Middle frontal gyrus (tissue), 1 donor: ENCODE measurements at regions not wholly inside any gene's neighbourhood (a gene's known extent, or its start where the extent isn't known, plus 50 kb on each side); places are given as distances from the start of the nearest gene placed in this dataset.
"Not testable (repeated sequence)": the region's sequence is repeated elsewhere in the genome, so short reads cannot be mapped to it uniquely, and the experiment has no call there.

ENCODE experiments used
- DNase-seq: peaks from one replicate; pipeline ENCODE4 v3.0.0-alpha.2; 2015; ENCODE audit warnings: low spot score; ENCODE audit errors: extremely low spot score

DNA sequence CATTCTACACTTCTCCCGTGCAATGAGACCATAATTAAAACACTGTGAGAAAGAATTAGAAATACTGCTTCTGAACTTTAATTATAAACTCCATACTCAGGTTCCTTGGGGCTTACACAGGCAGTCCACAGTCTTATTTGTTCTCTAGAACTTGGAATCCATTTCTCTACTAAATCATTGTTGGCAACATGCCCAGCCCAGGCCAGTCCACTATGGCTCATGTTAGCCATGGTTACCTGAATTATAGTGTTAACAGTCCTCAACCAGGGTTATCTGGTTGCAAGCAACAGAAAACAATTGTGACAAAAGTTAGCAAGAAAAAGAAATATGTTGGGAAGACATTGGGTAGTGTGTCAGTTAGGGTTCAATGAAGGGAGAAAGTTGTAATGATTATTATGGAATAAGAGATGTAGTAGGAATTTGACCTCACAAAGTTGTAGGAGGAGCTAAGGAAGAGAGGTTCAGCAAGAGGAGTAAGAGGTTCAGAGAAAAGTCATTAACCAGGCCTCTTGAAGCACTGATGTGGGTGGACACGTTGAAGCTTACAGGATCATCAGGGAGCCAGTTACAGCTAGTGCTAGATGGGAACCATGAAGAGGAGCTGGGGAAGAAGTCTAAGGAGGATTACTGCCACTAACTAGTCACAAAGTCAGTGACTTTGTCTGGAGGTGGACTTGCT lies 120.2 kb upstream of the ADRA1D start:
- no peak for DNase-seq

- DNase-seq = no peak
Observed at GRCh38 chr20:4366076-4366475, 117.0 kb upstream of the ADRA1D start.

GRCh38 chr20:4358552-4358951 lies 109.5 kb upstream of the ADRA1D start:
- DNase-seq = no peak

DNA sequence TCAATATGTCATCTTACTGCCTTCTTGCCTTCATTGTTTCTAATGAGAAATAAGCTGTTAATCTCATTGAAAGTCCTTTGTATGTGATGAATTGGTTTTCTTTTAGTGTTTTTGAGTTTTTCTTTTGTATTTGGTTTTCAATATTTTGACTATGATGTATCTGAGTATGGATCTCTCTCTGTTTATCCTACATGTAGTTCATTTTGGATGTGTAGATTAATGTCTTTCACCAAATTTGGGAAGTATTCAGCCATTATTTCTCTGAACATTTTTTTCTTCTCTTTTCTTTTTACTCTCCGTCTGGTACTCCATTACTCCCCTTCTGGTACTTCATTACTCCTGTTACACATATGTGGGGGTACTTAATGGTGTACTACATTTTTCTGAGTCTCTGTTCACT lies 103.3 kb upstream of the ADRA1D start:
- no peak for DNase-seq

DNA sequence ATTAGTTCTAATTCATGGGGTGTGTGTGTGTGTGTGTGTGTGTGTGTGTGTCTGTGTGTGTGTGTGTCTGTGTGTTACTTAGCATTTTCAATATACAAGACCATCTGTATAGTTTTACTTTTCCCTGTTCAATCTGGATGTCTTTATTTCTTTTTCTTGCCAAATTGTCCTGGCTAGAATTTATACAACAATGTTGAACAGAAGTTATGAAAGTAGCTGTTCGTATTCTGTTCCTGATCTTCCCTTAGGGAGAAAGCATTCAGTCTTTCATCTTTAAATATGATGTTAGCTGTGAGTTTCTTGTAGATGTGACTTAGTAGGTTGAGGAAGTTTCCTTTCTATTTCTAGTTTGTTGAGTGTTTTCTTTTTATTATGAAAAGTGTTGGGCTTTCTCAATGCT lies 101.0 kb upstream of the ADRA1D start:
- DNase-seq = no peak

GRCh38 chr20:4344670-4345069 lies 95.6 kb upstream of the ADRA1D start:
- DNase-seq = no peak

DNA sequence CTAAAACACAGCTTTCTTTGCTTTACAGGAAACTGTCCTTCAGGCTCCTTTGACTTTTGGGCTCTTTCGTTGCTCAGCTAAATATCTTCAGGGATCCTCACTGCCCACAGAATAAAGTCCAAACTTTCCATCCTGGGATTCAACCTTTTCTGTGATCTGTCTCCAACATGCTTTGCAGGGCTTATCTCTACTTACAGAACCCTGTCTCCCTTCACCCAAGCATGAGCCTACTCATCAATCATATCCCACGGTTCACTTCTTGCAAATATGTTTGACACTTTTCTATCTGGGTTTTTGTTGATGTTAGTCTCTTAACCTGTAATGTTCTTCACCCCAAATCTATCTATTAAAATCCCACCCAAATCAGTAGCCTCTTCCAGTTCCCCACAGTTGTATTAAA lies 93.5 kb upstream of the ADRA1D start:
- no peak for DNase-seq

DNA sequence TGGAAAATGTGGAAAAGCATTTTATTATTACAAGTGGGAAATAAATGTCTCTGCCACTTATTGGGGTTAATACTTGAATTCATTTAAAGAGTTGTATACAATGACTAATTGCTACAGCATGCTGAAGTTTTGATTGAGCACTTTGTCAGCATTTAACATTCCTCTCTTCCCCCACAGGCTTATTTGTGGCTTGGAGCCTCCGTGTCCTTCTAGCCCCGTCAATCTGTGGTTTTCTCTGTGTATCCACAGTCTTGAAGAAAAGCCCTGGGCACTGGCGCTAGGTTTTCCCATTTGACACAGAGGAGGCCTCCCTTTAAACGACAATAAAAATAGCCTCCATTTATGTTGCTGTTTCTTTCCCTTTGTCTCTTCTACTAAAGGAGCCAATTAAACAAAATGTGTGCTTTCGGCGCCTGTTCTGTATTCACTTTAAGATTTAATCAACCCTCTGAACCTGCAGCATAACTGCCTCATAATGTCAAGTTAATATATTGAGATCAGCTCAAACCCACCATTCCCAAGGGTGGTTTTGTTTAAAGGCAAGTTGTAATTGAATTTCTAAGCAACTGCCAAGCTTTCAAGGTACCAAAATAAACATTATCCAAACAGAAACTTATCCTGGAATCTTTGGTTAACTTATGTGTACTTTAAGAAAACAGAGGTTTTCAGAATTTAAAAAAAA lies 92.9 kb upstream of the ADRA1D start:
- DNase-seq = no peak

DNA sequence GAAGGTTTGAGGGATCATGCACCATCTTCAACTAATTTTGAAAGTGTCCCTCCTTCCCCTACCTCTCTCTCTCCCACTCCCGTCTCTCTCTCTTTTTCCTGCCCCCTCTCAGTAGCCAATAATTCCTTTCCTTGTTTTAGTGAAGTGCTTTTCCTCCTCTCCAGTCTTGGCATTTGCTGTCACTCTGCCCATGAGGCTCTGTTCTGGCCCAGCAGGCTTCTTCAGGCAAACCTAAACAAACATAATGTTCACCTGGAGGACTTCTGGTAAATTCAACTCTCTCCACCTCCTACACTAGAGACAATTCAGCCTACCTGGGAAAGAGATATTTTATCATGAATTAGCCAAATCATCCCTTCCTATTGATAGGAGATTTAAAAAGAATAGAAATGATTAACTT lies 86.6 kb upstream of the ADRA1D start:
- no peak for DNase-seq

DNA sequence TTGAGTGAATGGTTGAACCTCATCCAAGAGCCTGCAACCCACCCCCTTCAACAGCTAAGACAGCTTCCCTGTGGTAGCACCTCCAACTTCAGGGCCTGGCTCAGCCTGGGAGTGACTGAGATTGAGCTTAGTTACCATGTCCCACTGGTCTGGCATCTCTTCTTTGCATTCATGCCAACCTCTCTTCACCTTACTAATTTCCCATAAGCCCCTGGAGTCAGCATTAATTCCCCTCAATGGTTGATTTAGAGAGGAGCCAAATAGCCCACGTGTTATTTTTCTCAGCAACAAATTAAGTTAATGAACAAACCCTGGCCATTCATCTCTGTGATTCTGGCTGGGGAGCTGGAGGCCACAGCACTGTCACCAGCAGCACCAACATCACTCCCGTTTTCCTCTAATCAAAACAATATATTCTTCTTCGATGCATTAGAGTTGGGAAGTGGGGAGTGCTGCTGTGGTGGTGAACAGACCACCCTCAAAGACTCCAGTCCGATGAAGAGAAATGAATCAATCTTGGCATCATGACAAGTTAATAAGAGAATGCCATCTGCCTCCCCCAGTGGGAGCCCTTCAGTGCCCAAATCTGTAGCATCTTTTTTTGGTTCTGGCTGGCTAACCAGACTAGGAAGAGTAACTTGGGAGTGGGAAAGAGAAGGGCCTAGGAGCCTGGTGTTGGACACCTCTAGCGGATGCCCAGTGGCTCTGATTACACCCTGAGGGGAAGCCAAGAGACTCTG lies 83.2 kb upstream of the ADRA1D start:
- DNase-seq = no peak

- no peak for DNase-seq
Observed at GRCh38 chr20:4330011-4330410, 80.9 kb upstream of the ADRA1D start.

- no peak for DNase-seq
Observed at GRCh38 chr20:4329232-4329631, 80.1 kb upstream of the ADRA1D start.

DNA sequence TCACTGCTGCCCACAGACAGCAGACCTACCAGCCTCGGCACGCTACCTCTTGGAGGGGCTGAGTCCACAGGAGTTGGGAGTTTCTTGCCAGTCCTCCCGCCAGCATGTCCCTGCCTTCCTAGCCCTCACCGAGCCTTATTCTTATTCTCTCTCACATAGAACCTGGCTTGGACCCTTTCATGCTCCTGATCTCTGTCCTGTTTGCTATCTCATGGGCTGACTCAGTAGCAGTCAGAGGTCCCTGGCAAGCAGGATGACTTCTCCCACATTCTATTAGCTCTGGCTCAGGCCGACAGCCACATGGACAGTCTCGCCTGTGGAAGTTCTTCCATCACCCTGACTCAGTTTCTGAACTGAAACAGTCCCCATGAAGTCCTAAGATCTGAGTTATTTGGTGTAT lies 79.5 kb upstream of the ADRA1D start:
- DNase-seq = no peak

DNA sequence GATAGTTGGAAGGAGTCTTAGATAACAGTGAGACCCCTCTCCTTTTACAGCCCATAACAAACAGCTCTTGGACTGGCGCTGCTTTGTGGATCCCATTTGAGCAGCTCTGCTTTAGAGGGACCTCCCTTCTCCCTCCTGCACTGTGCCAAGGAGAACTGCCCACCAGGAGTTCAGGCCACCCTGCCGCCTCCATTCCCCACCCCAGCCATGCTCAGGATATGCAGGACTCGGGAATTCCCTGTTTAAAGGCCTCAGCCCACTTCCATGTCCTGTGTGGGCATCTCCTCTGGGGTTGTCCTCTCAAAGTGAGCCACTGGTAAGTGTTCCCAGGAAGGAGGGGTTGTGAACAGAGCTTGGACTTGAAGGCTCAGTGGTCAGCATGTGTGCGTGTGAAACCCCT lies 78.9 kb upstream of the ADRA1D start:
- no peak for DNase-seq

GRCh38 chr20:4326195-4327065 lies 77.3 kb upstream of the ADRA1D start:
- no peak for DNase-seq

- no peak for DNase-seq
Observed at GRCh38 chr20:4325548-4326187, 76.6 kb upstream of the ADRA1D start.

GRCh38 chr20:4324611-4325243 lies 75.6 kb upstream of the ADRA1D start:
- no peak for DNase-seq

- no peak for DNase-seq
Observed at GRCh38 chr20:4322499-4322898, 73.4 kb upstream of the ADRA1D start.

- DNase-seq = no peak
Observed at GRCh38 chr20:4320291-4320690, 71.2 kb upstream of the ADRA1D start.

DNA sequence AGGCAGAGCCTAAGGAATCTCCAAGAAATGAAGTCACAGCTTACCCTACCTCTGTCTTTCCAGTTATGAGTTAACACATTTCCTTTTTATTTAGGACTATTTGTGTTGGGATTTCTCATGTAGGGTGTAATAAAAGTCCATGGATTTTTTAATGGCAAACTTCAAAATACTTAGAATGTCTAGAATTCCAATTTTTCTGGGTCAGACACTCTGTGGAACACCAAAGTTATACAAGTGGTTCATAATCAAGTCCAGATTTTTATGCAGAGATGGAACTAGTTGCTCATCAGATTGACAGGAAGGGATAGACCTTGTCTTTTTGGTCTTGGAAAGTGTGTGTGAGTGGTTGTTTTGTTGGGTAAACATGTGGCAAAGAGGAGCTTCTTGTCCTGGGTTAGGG lies 69.8 kb upstream of the ADRA1D start:
- no peak for DNase-seq

GRCh38 chr20:4310616-4311015 lies 61.5 kb upstream of the ADRA1D start:
- not testable (repeated sequence) for DNase-seq
